Left renal pelvis (tissue), 4 donors: ENCODE measurements at regions not wholly inside any gene's neighbourhood (a gene's known extent, or its start where the extent isn't known, plus 50 kb on each side); places are given as distances from the start of the nearest gene placed in this dataset.
A peak's percentile ranks its signal among the peaks of the same experiment; 100 is the strongest.
"Not testable (repeated sequence)": the region's sequence is repeated elsewhere in the genome, so short reads cannot be mapped to it uniquely, and the experiment has no call there.

ENCODE experiments used
- DNase-seq, 4 donors: peaks; one replicate each; pipeline ENCODE4 v3.0.0-alpha.2; 2013; ENCODE audit warnings: low read depth in 4 of 4, low spot score in 3 of 4

- DNase-seq, result peak in 2 of 4 donors; percentile 3 to 5
These were observed 909.2 kb upstream of the PRKX start for GRCh38 chrX:4622486-4623167.

DNA sequence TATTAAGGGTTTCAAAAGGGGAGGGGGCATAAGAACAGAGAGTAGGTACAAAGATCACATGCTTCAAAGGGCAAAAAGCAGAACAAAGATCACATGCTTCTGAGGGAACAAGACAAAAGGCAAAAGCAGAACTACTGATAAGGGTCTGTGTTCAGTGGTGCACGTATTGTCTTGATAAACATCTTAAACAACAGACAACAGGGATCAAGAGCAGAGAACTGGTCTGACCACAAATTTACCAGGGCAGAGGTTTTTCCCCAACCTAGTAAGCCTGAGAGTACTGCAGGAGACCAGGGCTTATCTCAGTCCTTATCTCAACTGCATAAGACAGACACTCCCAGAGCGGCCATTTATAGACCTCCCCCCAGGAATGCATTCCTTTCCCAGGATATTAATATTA lies 900.2 kb upstream of the PRKX start:
- not testable (repeated sequence) for DNase-seq

DNA sequence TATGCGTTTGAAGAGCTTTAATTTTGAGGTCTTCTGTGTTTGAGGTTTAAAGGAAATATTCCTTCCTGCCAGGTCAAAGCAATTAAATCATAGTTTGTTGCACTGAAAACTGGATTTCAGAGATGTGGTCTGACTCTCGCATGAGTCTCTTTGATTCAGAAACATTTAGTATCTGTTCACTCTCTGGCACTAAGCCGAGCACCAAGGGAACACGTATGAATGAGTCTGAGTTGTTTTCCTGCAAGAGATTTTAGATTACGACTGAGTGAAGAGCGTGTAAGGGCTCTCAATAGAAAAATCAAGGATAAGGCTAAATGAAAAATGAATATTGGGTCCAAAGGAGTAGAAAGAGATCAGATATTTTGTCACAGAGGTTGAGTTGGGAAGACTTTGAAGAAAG lies 875.4 kb upstream of the PRKX start:
- DNase-seq, result no peak

DNA sequence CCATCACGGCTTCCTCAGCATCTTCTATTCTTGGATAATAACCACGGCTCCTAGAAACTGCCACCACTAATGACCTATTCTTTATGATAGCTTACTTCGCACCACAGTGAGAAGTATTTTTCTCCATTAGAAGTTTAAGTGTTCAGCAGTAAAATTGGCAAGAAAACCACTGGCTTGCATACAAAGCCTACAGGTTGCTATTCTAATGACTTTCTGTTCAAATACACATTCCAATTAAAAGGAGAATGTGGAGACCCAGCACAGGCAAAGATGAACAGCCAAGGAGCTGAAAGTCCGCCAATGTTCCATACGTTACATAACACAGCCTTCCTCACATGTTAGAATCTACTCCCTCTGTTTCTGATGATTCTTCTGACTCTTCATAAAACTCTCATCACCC lies 875.0 kb upstream of the PRKX start:
- DNase-seq, result no peak

GRCh38 chrX:4588056-4588455 lies 874.6 kb upstream of the PRKX start:
- DNase-seq, result no peak

- DNase-seq, result no peak
These were observed 866.5 kb upstream of the PRKX start for GRCh38 chrX:4579999-4580398.

DNA sequence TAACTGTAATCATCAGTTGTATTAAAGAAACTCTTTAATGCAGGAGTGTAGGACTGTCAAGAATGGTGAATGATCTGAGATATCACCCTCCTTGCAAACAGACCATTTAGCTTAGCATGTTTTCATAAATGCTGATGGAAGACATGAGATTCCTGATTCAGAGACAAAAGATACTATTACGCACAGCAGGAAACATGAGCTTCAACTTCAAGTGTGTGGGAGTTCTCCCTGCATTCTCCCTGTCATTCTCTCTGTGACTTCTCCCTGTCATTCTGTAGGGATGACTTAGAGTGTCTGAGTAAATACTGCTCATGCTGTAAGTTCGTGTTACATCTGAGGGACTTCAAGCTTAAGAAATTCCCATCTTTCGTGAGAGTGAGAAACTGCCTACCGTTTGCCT lies 866.0 kb upstream of the PRKX start:
- no peak for DNase-seq

- no peak for DNase-seq
These were observed 859.2 kb upstream of the PRKX start for GRCh38 chrX:4572691-4573090.

DNA sequence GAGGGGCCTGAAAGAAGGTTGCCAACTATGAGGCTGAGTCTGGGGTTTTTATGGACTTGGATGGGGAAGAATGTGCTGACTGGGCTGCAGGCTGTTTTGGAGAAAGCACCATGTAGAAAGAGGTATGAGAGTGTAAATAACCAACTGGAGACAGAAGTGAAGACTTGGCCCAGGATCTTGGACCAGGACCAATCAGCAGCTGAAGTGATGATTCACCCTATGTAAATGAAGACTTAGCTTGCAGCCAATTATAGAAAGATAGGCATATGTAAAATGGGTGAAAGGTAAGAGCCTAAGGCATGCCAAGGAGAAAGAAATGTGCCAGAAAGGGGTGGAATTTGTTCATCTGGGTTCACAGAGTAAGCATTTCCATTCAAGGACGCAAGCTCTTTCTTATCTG lies 856.7 kb upstream of the PRKX start:
- no peak for DNase-seq

GRCh38 chrX:4560192-4560591 lies 846.7 kb upstream of the PRKX start:
- DNase-seq, result no peak

- DNase-seq, result no peak
These were observed 836.6 kb upstream of the PRKX start for GRCh38 chrX:4550018-4550417.

- DNase-seq, result peak; percentile 3 to 15 (median 9)
These were observed 833.9 kb upstream of the PRKX start for GRCh38 chrX:4547213-4547836.

GRCh38 chrX:4546178-4546577 lies 832.7 kb upstream of the PRKX start:
- DNase-seq, result not testable (repeated sequence)

DNA sequence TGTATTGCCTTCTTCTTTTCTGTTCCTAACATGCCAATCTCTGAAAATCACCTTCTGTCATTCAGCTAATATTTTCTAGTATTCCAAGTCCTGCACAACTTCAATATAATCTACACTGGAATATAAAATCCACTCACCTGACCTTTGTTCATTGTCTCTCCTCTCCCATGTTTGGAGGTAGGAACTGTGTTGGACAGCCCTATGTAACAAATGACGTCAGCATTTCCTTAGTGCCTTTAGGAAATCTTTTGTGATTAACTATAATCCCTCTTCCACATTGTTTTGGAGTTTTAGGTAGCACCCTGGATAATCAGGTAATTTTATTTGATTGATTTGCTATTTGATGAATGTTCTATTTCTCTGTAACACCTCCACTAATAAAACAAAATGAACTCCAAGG lies 814.8 kb upstream of the PRKX start:
- DNase-seq, result no peak

- DNase-seq, result no peak
These were observed 772.5 kb upstream of the PRKX start for GRCh38 chrX:4485912-4486311.

DNA sequence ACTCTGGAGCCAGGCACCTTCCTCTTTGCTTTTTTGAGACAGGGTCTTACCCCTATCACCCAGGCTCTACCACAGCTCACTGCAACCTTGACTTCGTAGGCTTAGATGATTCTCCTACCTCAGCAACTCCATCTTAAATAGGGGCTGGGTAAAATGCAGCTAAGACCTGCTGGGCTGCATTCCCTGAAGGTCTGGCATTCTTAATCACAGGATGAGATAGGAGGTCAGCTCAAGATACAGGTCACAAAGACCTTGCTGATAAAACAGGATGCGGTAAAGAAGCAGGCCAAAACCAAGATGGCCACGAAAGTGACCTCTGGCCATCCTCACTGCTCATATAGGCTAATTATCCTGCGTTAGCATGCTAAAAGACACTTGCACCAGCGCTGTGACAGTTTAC lies 770.8 kb upstream of the PRKX start:
- no peak for DNase-seq

- DNase-seq, result no peak
These were observed 738.1 kb upstream of the PRKX start for GRCh38 chrX:4451591-4451990.

GRCh38 chrX:4450177-4450576 lies 736.7 kb upstream of the PRKX start:
- DNase-seq, result no peak

- DNase-seq, result no peak
These were observed 722.5 kb upstream of the PRKX start for GRCh38 chrX:4435905-4436304.

- DNase-seq, result no peak
These were observed 684.0 kb upstream of the PRKX start for GRCh38 chrX:4397471-4397870.

- no peak for DNase-seq
These were observed 668.8 kb upstream of the PRKX start for GRCh38 chrX:4382273-4382672.

- no peak for DNase-seq
These were observed 667.3 kb upstream of the PRKX start for GRCh38 chrX:4380710-4381109.

DNA sequence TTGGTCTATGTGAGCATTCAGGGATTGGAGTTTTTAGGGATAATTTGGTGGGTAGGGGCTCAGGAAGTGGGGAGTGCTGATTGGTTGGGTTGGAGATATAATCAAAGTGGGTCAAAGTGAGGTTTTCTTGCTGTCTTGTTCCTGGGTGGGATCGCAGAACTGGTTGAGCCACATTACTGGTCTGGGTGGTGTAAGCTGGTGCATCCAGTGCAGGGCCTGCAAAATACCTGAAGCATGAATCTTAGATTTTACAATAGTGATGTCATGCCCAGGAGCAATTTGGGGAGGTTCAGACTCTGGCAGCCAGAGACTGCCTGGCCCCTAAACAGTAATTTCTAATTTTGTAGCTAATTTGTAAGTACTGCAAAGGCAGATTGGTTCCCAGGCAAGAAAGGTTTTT lies 665.6 kb upstream of the PRKX start:
- DNase-seq, result no peak
